HG03095 (cell line): ENCODE measurements at regions not wholly inside any gene's neighbourhood (a gene's known extent, or its start where the extent isn't known, plus 50 kb on each side); places are given as distances from the start of the nearest gene placed in this dataset.
"Not testable (repeated sequence)": the region's sequence is repeated elsewhere in the genome, so short reads cannot be mapped to it uniquely, and the experiment has no call there.

Source experiments
- ATAC-seq: cut with Tn5 transposase; IDR thresholded peaks from one replicate; pipeline ENCODE4 v1.9.1; 2021; ENCODE audit warnings: moderate library complexity; ENCODE audit not compliant: unreplicated experiment

- ATAC-seq, result no peak
These were observed 95.1 kb downstream of the RPAP3 start for GRCh38 chr12:47610686-47611252.

- ATAC-seq, result no peak
These were observed 96.0 kb downstream of the RPAP3 start for GRCh38 chr12:47609806-47610205.

- not testable (repeated sequence) for ATAC-seq
These were observed 97.2 kb downstream of the RPAP3 start for GRCh38 chr12:47608671-47609070.

- no peak for ATAC-seq
These were observed 101.5 kb downstream of the RPAP3 start for GRCh38 chr12:47604221-47604873.

GRCh38 chr12:47602949-47603558 lies 102.8 kb downstream of the RPAP3 start:
- ATAC-seq, result no peak

- no peak for ATAC-seq
These were observed 103.5 kb downstream of the RPAP3 start for GRCh38 chr12:47602325-47602724.

GRCh38 chr12:47601071-47601470 lies 104.8 kb downstream of the RPAP3 start:
- ATAC-seq, result no peak

GRCh38 chr12:47591795-47592194 lies 114.0 kb downstream of the RPAP3 start:
- no peak for ATAC-seq

- no peak for ATAC-seq
These were observed 114.5 kb downstream of the RPAP3 start for GRCh38 chr12:47591361-47591791.

- no peak for ATAC-seq
These were observed 115.0 kb downstream of the RPAP3 start for GRCh38 chr12:47590771-47591360.

- ATAC-seq, result no peak
These were observed 118.7 kb downstream of the RPAP3 start for GRCh38 chr12:47586952-47587669.

GRCh38 chr12:47585507-47585906 lies 120.3 kb downstream of the RPAP3 start:
- ATAC-seq, result no peak

- no peak for ATAC-seq
These were observed 127.0 kb downstream of the RPAP3 start for GRCh38 chr12:47578836-47579235.

GRCh38 chr12:47577206-47577989 lies 128.4 kb downstream of the RPAP3 start:
- no peak for ATAC-seq

GRCh38 chr12:47576289-47576945 lies 129.4 kb downstream of the RPAP3 start:
- no peak for ATAC-seq

- no peak for ATAC-seq
These were observed 131.4 kb downstream of the RPAP3 start for GRCh38 chr12:47574252-47575021.

- no peak for ATAC-seq
These were observed 132.6 kb downstream of the RPAP3 start for GRCh38 chr12:47573146-47573659.

GRCh38 chr12:47570151-47570550 lies 135.7 kb downstream of the RPAP3 start:
- ATAC-seq, result no peak

GRCh38 chr12:47562201-47562600 lies 143.6 kb downstream of the RPAP3 start:
- ATAC-seq, result no peak
